COLO668 (cell line): ENCODE measurements at regions not wholly inside any gene's neighbourhood (a gene's known extent, or its start where the extent isn't known, plus 50 kb on each side); places are given as distances from the start of the nearest gene placed in this dataset.

Experiments
- DNase-seq: peaks from one replicate; lab custom pipeline; 2025; ENCODE audit not compliant: unreplicated experiment; lab: John Stamatoyannopoulos, UW

GRCh38 chr17:62913991-62914570 lies 52.0 kb upstream of the TANC2 start:
- DNase-seq, result no peak

- no peak for DNase-seq
Measured at GRCh38 chr17:62912363-62912762, 53.7 kb upstream of the TANC2 start.

DNA sequence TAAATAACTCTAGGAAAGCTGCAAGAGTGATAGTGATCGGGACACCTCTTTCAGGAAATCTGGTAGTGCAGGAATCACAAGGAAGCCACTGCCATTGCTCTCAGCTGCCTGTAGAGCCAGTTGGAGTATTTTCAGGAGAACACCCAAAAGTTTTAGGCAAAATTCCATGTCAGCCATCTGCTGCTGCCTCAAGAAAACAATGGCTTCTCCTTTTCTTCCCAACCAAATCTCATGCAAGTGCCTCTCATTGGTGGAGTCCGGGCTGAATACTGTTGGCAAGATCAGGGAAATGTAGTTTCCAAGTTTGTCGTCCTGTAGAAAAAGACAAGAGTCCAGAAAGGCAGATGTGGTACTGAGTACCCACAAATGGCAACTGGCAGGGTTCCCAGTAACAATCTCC lies 54.9 kb upstream of the TANC2 start:
- no peak for DNase-seq

DNA sequence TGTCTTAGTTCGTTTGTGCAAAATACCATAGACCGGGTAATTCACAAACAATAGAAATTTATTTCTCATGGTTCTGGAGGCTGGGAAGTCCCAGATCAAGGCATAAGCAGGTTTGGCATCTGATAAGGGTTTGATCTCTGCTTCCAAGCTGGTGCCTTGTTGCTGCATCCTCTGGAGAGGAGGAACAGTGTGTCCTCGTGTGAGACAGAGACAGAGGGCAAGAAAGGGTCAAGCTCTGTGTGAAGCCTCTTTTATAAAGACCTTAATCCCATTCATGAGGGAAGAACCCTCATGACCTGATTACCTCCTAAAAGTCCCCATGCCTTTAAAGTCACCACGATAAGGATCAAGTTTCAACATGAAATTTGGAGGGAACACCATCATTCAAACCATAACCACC lies 55.8 kb upstream of the TANC2 start:
- no peak for DNase-seq

- DNase-seq, result no peak
Measured at GRCh38 chr17:62907961-62908360, 58.1 kb upstream of the TANC2 start.

GRCh38 chr17:62906881-62907280 lies 59.2 kb upstream of the TANC2 start:
- DNase-seq, result no peak

DNA sequence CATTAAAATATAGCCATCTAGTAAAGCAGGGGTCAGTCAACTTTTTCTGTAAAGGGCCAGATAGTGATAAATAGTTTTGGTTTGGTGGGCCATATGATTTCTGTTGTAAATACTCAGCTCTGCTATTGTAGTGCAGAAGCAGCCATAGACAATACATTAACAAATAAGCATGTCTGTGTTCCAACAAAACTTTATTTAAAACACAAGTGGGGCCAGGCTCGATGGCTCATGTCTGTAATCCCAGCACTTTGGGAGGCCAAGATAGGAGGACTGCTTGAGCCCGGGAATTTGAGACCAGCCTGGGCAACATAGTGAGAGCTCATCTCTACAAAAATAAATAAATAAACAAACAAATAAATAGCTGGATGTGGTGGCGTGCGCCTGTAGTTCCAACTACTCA lies 60.8 kb upstream of the TANC2 start:
- DNase-seq, result no peak

- DNase-seq, result no peak
Measured at GRCh38 chr17:62902531-62903220, 63.4 kb upstream of the TANC2 start.

DNA sequence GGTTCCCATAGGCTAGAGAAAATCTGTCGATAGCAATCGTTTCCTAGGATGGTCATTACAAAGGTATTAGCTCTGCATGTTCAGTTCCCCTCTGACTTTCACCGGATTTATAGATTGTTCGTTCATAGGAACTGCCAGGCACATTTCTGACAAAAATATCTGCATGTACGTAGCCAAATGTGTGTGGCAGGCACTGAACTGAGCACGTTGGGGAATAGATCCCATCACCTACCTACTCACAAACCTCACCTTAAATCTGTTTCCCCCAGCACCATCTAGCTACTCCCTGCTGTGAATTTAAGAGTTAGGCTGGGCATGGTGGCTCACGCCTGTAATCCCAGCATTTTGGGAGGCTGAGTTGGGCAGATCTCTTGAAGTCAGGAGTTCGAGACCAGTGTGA lies 64.5 kb upstream of the TANC2 start:
- no peak for DNase-seq

- DNase-seq, result no peak
Measured at GRCh38 chr17:62900096-62900495, 65.9 kb upstream of the TANC2 start.

GRCh38 chr17:62899361-62899760 lies 66.7 kb upstream of the TANC2 start:
- DNase-seq, result no peak

DNA sequence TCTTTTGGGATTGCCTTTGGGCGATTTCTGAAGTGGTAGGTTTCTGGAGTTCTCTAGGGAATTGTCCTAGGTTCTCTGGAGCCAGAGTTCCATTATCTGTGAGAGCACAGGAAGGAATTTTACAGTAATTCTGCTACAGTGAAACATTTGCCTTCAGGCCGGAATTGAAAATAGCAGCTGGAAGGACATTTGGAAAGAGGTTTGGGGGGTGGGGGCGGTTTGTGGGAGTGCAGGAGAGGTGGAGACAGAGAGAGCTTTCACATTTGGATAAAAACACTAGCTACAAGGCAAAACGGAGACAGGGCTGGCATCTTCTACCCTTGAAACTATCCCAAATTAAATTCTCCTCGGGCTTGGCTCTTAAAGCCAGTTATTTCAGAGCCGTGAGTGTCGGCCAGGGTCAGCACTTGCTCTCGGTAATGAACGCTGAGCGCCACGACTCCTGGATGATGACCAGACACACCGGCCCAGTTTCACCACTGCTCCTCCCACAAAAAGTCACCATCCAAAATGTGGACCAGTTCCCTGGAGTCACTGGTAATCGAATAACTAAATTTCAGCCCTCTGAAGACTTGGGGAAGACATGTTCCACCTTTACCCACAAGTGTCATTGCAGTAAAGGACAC lies 67.7 kb upstream of the TANC2 start:
- DNase-seq, result no peak

- no peak for DNase-seq
Measured at GRCh38 chr17:62897706-62898105, 68.3 kb upstream of the TANC2 start.

- DNase-seq, result no peak
Measured at GRCh38 chr17:62895320-62896301, 70.4 kb upstream of the TANC2 start.

DNA sequence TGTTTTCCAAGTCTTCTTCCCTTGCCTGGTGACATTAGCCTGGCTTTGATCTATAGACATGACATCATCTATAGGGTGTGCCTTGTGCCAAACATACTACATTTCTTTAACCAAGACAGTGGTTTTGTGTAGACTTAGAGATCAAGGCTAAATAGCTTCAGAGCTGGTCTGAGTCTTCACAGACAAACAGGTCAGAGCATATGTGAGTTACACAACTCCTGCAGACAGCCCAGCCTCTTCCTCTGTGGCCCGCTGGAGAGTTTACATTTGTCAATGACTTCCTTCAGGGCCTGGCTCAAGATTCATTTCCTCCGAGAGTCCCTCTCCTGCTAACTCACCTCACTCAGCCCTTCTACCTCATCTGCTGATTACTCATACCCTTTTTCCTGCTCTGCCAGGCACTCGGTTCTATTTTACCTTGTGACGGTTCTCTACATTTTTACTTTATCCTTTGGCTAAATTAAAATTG lies 73.1 kb upstream of the TANC2 start:
- no peak for DNase-seq

GRCh38 chr17:62892061-62892675 lies 73.9 kb upstream of the TANC2 start:
- DNase-seq, result no peak

DNA sequence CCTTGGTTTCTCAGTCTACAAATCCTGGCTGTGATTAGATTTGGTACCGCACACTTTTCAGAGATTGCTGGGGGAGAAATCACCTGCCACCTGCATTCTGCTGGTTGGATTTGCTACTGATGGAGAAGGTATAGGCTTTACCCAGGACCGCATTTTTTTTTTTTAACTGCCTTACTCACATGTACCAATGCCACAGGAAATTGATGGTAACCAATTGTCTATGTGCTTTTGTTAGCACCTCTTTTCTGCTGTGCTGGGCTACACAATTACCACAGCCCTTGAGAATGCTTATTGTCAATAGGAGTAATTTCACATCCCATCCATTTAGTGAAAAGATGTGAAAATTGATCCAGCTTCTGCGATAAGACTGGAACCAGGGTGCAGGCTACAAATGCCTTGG lies 74.4 kb upstream of the TANC2 start:
- no peak for DNase-seq

DNA sequence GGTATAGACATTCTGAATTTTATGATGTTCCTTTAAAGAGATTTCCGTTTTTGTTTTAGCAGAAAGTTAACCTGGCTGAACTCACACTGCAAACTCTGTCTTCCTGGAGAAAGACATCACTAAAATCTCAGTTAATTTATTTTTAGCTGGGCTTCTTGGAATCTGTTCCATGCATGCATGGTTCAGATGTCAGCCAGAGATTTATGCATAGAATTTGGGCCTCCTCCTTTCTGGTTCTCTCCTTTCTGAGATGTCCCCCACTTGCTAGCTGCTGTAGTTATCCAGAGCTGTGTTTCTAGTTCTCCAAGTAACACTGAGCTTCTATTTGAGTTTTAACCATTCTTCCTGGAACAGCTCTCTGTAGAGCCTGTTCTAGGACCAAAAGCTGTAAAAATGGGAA lies 77.3 kb upstream of the TANC2 start:
- DNase-seq, result no peak

DNA sequence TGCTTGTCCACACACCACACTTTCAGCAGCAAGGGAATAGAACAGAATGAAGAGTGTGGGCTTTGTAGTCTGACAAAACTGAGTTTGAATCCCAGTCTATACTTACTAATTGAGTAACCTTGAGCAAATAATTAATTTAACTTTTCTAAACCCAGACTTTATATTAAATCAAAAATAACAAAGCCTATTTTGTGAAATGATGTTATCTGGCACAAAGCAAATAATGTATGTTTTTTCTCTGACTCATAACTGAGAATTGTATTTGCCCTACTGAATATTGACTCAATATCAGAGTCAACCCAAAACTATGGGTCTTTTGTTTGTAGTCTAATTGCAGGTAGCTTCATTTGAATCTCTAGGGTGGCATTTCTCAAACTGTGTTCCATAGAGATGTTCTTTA lies 77.9 kb upstream of the TANC2 start:
- no peak for DNase-seq

GRCh38 chr17:62887437-62887836 lies 78.6 kb upstream of the TANC2 start:
- no peak for DNase-seq

- no peak for DNase-seq
Measured at GRCh38 chr17:62884781-62885180, 76.7 kb upstream of the MARCHF10 start.
